PC-9 (cell line): ENCODE measurements at regions not wholly inside any gene's neighbourhood (a gene's known extent, or its start where the extent isn't known, plus 50 kb on each side); places are given as distances from the start of the nearest gene placed in this dataset.

Source experiments
- BruUV-seq: library from RNA; stranded (reverse); fragments of 400-500 nt; replicated peaks from 2 replicates; lab custom pipeline; 2021; lab: Mats Ljungman, UMichigan
- CTCF ChIA-PET: fragments of 300-600 bp; sonication (Branson Sonifier 250); formaldehyde crosslinking; loops from one replicate; lab custom pipeline; 2022; ENCODE audit warnings: antibody characterized with exemption; lab: Charles Lee
- POLR2A ChIA-PET: fragments of 300-600 bp; sonication (Branson Sonifier 250); formaldehyde crosslinking; loops from one replicate; lab custom pipeline; 2022; ENCODE audit warnings: antibody characterized with exemption; ENCODE audit not compliant: unreplicated experiment; lab: Charles Lee
- DNase-seq, 2 experiments: peaks; one replicate each; pipeline versions ENCODE4 v3.0.0 to v3.0.0-alpha.2; 2015 to 2022; ENCODE audit warnings: mixed read lengths in 1 of 2
- H2AFZ ChIP-seq: fragments of 200-600 bp; sonication (generic); 2 replicates; pipeline ENCODE4 v1.8.1; 2017; ENCODE audit warnings: antibody characterized with exemption
- H3F3A ChIP-seq: fragments of 200-600 bp; sonication (generic); 2 replicates; pipeline ENCODE4 v1.8.1; 2017; ENCODE audit warnings: antibody characterized with exemption, mild to moderate bottlenecking, low read depth; ENCODE audit not compliant: insufficient read depth
- H3K27ac ChIP-seq: fragments of 200-600 bp; sonication (generic); 2 replicates; pipeline ENCODE4 v1.6.1; 2016; ENCODE audit warnings: mixed run types
- H3K27me3 ChIP-seq: fragments of 200-600 bp; sonication (generic); 2 replicates; pipeline ENCODE4 v1.6.1; 2016; ENCODE audit warnings: low read depth, mixed run types; ENCODE audit not compliant: insufficient read depth
- H3K36me3 ChIP-seq: fragments of 200-600 bp; sonication (generic); 2 replicates; pipeline ENCODE4 v1.6.1; 2016; ENCODE audit warnings: low read depth, mixed run types
- H3K4me1 ChIP-seq: fragments of 200-600 bp; sonication (generic); replicated peaks from 2 replicates; pipeline ENCODE4 v1.6.1; 2016; ENCODE audit warnings: mixed run types; ENCODE audit not compliant: insufficient read depth
- H3K4me2 ChIP-seq: fragments of 200-600 bp; sonication (generic); 2 replicates; pipeline ENCODE4 v1.6.1; 2017; ENCODE audit warnings: mixed run types
- H3K4me3 ChIP-seq: fragments of 200-600 bp; sonication (generic); 2 replicates; pipeline ENCODE4 v1.6.1; 2016; ENCODE audit warnings: mixed run types
- H3K79me2 ChIP-seq: fragments of 200-600 bp; sonication (generic); 2 replicates; pipeline ENCODE4 v1.6.1; 2017; ENCODE audit warnings: low read depth, mixed run types
- H3K9me2 ChIP-seq: fragments of 200-600 bp; sonication (generic); 2 replicates; pipeline ENCODE4 v1.8.1; 2017; ENCODE audit warnings: mild to moderate bottlenecking; ENCODE audit not compliant: insufficient read depth
- H3K9me3 ChIP-seq: fragments of 200-600 bp; sonication (generic); 2 replicates; pipeline ENCODE4 v1.8.1; 2016; ENCODE audit warnings: low read depth; ENCODE audit not compliant: insufficient read depth
- H4K20me1 ChIP-seq: fragments of 200-600 bp; sonication (generic); 2 replicates; pipeline ENCODE4 v1.8.1; 2017; ENCODE audit not compliant: insufficient read depth
- CTCF ChIP-seq: fragments of 200-600 bp; sonication (generic); conservative IDR thresholded peaks from 2 replicates; pipeline ENCODE4 v1.6.1; 2017; ENCODE audit warnings: mixed run types, antibody characterized with exemption, mild to moderate bottlenecking, moderate library complexity
- EZH2 ChIP-seq: fragments of 200-600 bp; sonication (generic); IDR thresholded peaks from 2 replicates; pipeline ENCODE4 v1.8.0; 2017; ENCODE audit warnings: antibody characterized with exemption, low read depth
- intact Hi-C: fragments of 100-400 bp; cut with micrococcal nuclease; formaldehyde crosslinking; loops from one replicate; pipeline ENCODE4 v1.10.0; 2022; ENCODE audit not compliant: unreplicated experiment

GRCh38 chr12:20142956-20143355, 225.4 kb upstream of the PDE3A start:
- H4K20me1 ChIP-seq, result no peaks in the 10 kb centered on the region; the same call in 1 of the 2 replicates
- intact Hi-C loops, result no loop called here
- no peak for DNase-seq
- POLR2A ChIA-PET, result no interaction called here
- H3K4me3 ChIP-seq, result no peak overlapping the region
- TF ChIP-seq CTCF (no peak), EZH2 (no peak)
- H3K27ac ChIP-seq, result no peak overlapping the region
- H3K4me1 ChIP-seq, result no peaks in the 10 kb centered on the region
- BruUV-seq, result no TSS peak
- H3K27me3 ChIP-seq, result no peaks in the 10 kb centered on the region
- no peaks in the 10 kb centered on the region for H3K79me2 ChIP-seq
- no peaks in the 10 kb centered on the region for H3F3A ChIP-seq
- CTCF ChIA-PET, result no interaction called here
- no peaks in the 10 kb centered on the region for H3K9me2 ChIP-seq
- H2AFZ ChIP-seq, result no peak overlapping the region
- H3K9me3 ChIP-seq, result no peaks in the 10 kb centered on the region
- H3K4me2 ChIP-seq, result no peak overlapping the region
- H3K36me3 ChIP-seq, result no peaks in the 10 kb centered on the region

GRCh38 chr12:20144341-20144740, 224.0 kb upstream of the PDE3A start:
- H3K4me3 ChIP-seq, result no peak overlapping the region
- no peaks in the 10 kb centered on the region for H3K9me3 ChIP-seq
- H3K36me3 ChIP-seq, result no peaks in the 10 kb centered on the region
- ChIA-PET POLR2A (no interaction called here), CTCF (no interaction called here)
- no peak overlapping the region for H3K4me2 ChIP-seq
- no peaks in the 10 kb centered on the region for H3K4me1 ChIP-seq
- H3F3A ChIP-seq, result no peaks in the 10 kb centered on the region
- intact Hi-C loops, result no loop called here
- BruUV-seq, result no TSS peak
- no peak for TF ChIP-seq CTCF
- no peak for TF ChIP-seq EZH2
- DNase-seq, result no peak
- H3K79me2 ChIP-seq, result no peaks in the 10 kb centered on the region
- no peaks in the 10 kb centered on the region; the same call in 1 of the 2 replicates for H4K20me1 ChIP-seq
- no peak overlapping the region for H3K27ac ChIP-seq
- no peak overlapping the region for H2AFZ ChIP-seq
- H3K9me2 ChIP-seq, result no peaks in the 10 kb centered on the region
- H3K27me3 ChIP-seq, result no peaks in the 10 kb centered on the region

GRCh38 chr12:20148241-20148640, 220.1 kb upstream of the PDE3A start:
- no peaks in the 10 kb centered on the region for H3K36me3 ChIP-seq
- no peak for DNase-seq
- ChIA-PET POLR2A (no interaction called here), CTCF (no interaction called here)
- no TSS peak for BruUV-seq
- no peaks in the 10 kb centered on the region for H3F3A ChIP-seq
- H4K20me1 ChIP-seq, result no peaks in the 10 kb centered on the region; the same call in 1 of the 2 replicates
- no peak overlapping the region for H2AFZ ChIP-seq
- no peaks in the 10 kb centered on the region for H3K79me2 ChIP-seq
- no peak overlapping the region for H3K27ac ChIP-seq
- H3K4me3 ChIP-seq, result no peak overlapping the region
- no peaks in the 10 kb centered on the region for H3K9me3 ChIP-seq
- H3K4me2 ChIP-seq, result no peak overlapping the region
- TF ChIP-seq CTCF, result no peak
- no peak for TF ChIP-seq EZH2
- no peaks in the 10 kb centered on the region for H3K27me3 ChIP-seq
- intact Hi-C loops, result no loop called here
- H3K9me2 ChIP-seq, result no peaks in the 10 kb centered on the region
- H3K4me1 ChIP-seq, result no peaks in the 10 kb centered on the region
